SK-N-MC (cell line): ENCODE measurements at regions not wholly inside any gene's neighbourhood (a gene's known extent, or its start where the extent isn't known, plus 50 kb on each side); places are given as distances from the start of the nearest gene placed in this dataset.

Experiments
- DNase-seq: peaks from one replicate; pipeline ENCODE4 v3.0.0-alpha.2; 2011; ENCODE audit warnings: low read depth, low spot score
- H3K27ac ChIP-seq: fragments of 200-600 bp; sonication (generic); 2 replicates; pipeline ENCODE4 v1.5.1; 2016; ENCODE audit warnings: mixed run types
- H3K36me3 ChIP-seq: fragments of 200-600 bp; sonication (generic); 2 replicates; pipeline ENCODE4 v1.6.1; 2017; ENCODE audit warnings: antibody characterized with exemption, low read length, mixed read lengths; ENCODE audit not compliant: insufficient read depth
- H3K4me3 ChIP-seq: fragments of 200-600 bp; sonication (generic); 2 replicates; pipeline ENCODE4 v1.5.1; 2016
- H3K9ac ChIP-seq: fragments of 200-600 bp; sonication (generic); 2 replicates; pipeline ENCODE4 v1.8.0; 2017; ENCODE audit warnings: mixed run types, mixed read lengths; ENCODE audit not compliant: insufficient read length
- H3K9me3 ChIP-seq: fragments of 200-600 bp; sonication (generic); 2 replicates; pipeline ENCODE4 v1.6.1; 2017; ENCODE audit warnings: low read depth, mild to moderate bottlenecking, antibody characterized with exemption, low read length, moderate library complexity, mixed read lengths
- EZH2 ChIP-seq: fragments of 200-600 bp; sonication (generic); IDR thresholded peaks from one replicate; pipeline ENCODE4 v1.6.1; 2017; ENCODE audit warnings: antibody characterized with exemption
- FOXP2 ChIP-seq: optimal IDR thresholded peaks from 2 replicates; pipeline ENCODE3; 2011; ENCODE audit warnings: mild to moderate bottlenecking, moderate library complexity; ENCODE audit not compliant: insufficient read depth; ENCODE audit errors: extremely low read length, control extremely low read depth
- POLR2AphosphoS5 ChIP-seq: IDR thresholded peaks from 2 replicates; pipeline ENCODE4 v1.6.1; 2012; ENCODE audit warnings: mild to moderate bottlenecking, low read depth, low read length, borderline replicate concordance

GRCh38 chr2:122135021-122135937 lies 379.8 kb downstream of the TSN start:
- no peak for DNase-seq

GRCh38 chr2:122136056-122136455 lies 380.6 kb downstream of the TSN start:
- H3K27ac ChIP-seq, result no peak overlapping the region
- no peak overlapping the region for H3K4me3 ChIP-seq
- H3K9ac ChIP-seq, result no peak overlapping the region
- no peaks in the 10 kb centered on the region for H3K36me3 ChIP-seq
- H3K9me3 ChIP-seq, result no peaks in the 10 kb centered on the region
- no peak for DNase-seq
- TF ChIP-seq FOXP2 (no peak), POLR2AphosphoS5 (no peak), EZH2 (no peak)

More at GRCh38 chr2:122135021-122135937, 379.8 kb downstream of the TSN start:
- Histone ChIP-seq H3K4me3 (no peak overlapping the region), H3K9me3 (no peaks in the 10 kb centered on the region), H3K36me3 (no peaks in the 10 kb centered on the region), H3K9ac (no peak overlapping the region), H3K27ac (no peak overlapping the region)
- TF ChIP-seq POLR2AphosphoS5 (no peak), FOXP2 (no peak), EZH2 (no peak)

- H3K27ac ChIP-seq, result no peak overlapping the region
- no peaks in the 10 kb centered on the region for H3K9me3 ChIP-seq
- no peaks in the 10 kb centered on the region for H3K36me3 ChIP-seq
- no peak overlapping the region for H3K4me3 ChIP-seq
- no peak for DNase-seq
- H3K9ac ChIP-seq, result no peak overlapping the region
- no peak for TF ChIP-seq EZH2
- no peak for TF ChIP-seq POLR2AphosphoS5
- TF ChIP-seq FOXP2, result no peak
These were observed 383.1 kb downstream of the TSN start for GRCh38 chr2:122138561-122138960.

DNA sequence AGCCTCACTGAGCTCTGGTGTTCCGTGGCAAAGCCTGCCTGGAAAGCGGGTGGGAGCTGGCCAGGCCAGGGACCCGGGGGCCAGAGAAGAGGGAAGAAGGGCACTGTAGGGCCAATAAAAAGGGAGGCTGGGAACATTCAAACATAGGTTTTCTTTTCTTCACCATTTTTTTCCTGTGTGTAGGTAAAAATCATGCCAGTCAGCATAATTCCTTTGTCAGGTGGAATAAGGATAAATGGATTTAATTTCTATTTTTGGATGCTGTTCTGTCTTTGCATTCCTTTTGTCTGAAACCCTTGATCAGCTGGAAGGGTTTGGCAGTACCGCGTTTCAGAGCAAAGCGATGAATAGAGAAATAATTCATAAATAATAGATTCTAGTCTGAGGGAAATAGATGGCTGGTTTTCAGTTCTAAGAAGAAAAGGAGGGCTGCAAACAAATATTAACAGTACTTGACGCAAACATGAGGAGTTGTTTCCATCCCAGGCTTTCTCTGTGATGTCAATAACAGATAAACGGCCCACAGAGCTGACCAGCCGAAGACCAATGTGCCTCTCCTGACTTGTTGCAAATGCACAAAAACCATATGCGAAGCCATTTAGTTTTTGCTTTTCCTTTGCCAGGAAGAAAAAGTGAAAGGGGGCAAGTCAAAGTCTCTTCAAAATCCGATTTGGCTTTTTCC lies 384.4 kb downstream of the TSN start:
- DNase-seq, result no peak
- no peaks in the 10 kb centered on the region for H3K36me3 ChIP-seq
- no peak overlapping the region for H3K9ac ChIP-seq
- no peak overlapping the region for H3K27ac ChIP-seq
- TF ChIP-seq FOXP2 (no peak), POLR2AphosphoS5 (no peak), EZH2 (no peak)
- no peaks in the 10 kb centered on the region for H3K9me3 ChIP-seq
- H3K4me3 ChIP-seq, result no peak overlapping the region

DNA sequence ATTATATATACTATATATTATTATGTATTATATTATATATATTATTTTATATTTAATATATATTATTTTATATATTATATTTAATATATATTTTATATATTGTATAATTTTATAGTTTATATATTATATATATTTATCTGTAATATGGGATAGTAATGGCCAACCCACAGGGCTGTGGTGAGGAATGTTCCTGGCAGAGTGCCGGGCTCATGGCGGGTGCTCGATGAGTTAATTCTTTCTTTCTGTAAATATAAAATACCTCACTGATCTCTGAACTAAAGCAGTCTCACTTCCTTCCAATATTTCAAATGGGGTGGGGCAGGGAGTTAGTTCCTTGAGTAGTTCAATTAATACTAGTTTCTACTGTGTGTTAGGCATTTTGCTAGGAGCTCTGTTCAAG lies 389.4 kb downstream of the TSN start:
- DNase-seq, result no peak

DNA sequence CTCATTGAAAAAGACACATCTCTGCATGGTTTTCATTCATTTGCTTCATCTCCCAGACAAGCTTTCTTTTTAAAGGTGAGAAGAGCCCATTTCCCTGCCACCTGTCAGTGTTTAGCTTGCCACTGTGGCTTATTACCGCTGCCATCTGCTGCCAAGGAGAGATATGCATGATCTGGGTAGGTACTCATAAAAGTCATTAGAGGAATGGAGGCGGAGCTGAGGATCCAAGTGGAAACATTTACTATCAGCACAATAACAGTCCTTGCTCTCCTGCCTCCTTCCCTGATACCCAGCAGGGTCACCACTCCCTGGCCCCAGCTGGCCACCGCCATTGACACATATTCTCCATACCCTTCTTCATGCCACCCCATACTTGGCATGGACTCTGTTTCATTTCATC lies 390.4 kb downstream of the TSN start:
- no peaks in the 10 kb centered on the region for H3K9me3 ChIP-seq
- no peak overlapping the region for H3K9ac ChIP-seq
- no peaks in the 10 kb centered on the region for H3K36me3 ChIP-seq
- TF ChIP-seq POLR2AphosphoS5 (no peak), EZH2 (no peak), FOXP2 (no peak)
- H3K4me3 ChIP-seq, result no peak overlapping the region
- no peak for DNase-seq
- no peak overlapping the region for H3K27ac ChIP-seq

More for the DNA sequence above, 389.4 kb downstream of the TSN start:
- no peak overlapping the region for H3K9ac ChIP-seq
- TF ChIP-seq FOXP2 (no peak), POLR2AphosphoS5 (no peak), EZH2 (no peak)
- H3K9me3 ChIP-seq, result no peaks in the 10 kb centered on the region
- H3K27ac ChIP-seq, result no peak overlapping the region
- H3K36me3 ChIP-seq, result no peaks in the 10 kb centered on the region
- no peak overlapping the region for H3K4me3 ChIP-seq

GRCh38 chr2:122148128-122148767 lies 392.8 kb downstream of the TSN start:
- DNase-seq, result no peak

More at GRCh38 chr2:122148128-122148767, 392.8 kb downstream of the TSN start:
- H3K4me3 ChIP-seq, result no peak overlapping the region
- H3K9ac ChIP-seq, result no peak overlapping the region
- no peaks in the 10 kb centered on the region for H3K9me3 ChIP-seq
- TF ChIP-seq EZH2 (no peak), POLR2AphosphoS5 (no peak), FOXP2 (no peak)
- H3K36me3 ChIP-seq, result no peaks in the 10 kb centered on the region
- no peak overlapping the region for H3K27ac ChIP-seq
